ENCODE measurements at regions not wholly inside any gene's neighbourhood (a gene's known extent, or its start where the extent isn't known, plus 50 kb on each side); places are given as distances from the start of the nearest gene placed in this dataset.

DNA sequence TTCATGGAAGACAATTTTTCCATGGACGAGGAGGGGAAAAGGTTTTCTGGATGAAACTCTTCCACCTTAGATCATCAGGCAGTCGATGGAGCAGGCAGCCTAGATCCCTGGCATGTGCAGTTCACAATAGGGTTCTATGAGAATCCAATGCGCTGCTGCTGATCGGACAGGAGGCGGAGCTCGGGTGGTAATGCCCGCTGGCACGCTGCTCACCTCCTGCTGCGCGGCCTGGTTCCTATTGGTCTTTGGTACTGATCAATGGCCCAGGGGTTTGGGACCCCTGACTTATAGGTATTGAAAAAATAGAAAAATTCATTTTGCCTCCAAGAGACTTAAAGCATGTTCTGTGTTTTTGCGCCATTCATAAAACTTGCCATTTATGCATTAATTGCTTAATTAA, 793.9 kb upstream of the NR2F2 start:
- no peak for DNase-seq

DNA sequence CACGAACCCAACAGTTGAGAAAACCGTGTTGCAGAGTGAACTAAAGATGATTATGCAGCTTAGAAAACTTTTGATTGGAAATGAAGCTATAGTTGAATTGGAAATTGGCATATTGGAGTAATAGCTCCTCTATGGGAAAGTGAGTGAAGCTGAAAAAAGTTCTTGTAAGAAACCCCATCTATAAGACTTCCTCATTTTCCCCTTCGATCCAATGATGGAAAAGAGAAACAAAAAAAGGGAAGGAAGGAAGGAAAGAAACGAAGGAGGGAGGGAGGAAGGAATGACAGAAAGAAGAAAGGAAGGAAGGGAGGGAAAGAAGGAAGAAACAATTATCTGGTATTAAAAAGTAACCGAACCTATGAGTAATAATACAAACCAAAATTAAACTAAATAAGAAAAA, 791.8 kb upstream of the NR2F2 start:
- DNase-seq, result no peak

- no peak for DNase-seq
Observed at GRCh38 chr15:95541301-95541700, 789.2 kb upstream of the NR2F2 start.

DNA sequence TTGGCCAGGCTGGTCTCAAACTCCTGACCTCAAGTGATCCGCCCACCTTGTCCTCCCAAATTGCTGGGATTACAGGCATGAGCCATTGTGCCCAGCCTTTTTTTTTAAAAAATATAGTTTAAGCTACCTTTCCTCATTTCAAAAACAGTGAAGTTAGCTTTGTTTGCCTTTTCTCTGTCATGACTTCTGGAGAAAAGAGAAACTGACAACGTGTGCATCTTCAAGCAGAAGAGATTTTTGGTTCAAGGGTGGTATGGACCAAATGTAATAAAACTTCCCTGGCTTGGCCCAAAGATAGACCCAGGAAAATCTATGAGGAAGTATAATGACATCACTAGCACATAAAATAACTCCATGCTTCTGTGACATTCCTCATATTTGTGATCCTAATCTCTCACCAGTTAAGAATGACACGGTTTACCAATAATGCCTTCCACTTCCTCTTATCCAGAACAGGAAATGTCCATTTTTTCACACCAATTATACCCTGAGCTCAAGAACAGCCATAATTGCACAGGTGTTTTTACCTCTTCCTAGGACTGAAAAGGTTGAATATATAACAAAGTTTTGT, 781.2 kb upstream of the NR2F2 start:
- no peak for DNase-seq

GRCh38 chr15:95550702-95551101, 779.8 kb upstream of the NR2F2 start:
- DNase-seq, result no peak

GRCh38 chr15:95556225-95556624, 774.3 kb upstream of the NR2F2 start:
- DNase-seq, result no peak

DNA sequence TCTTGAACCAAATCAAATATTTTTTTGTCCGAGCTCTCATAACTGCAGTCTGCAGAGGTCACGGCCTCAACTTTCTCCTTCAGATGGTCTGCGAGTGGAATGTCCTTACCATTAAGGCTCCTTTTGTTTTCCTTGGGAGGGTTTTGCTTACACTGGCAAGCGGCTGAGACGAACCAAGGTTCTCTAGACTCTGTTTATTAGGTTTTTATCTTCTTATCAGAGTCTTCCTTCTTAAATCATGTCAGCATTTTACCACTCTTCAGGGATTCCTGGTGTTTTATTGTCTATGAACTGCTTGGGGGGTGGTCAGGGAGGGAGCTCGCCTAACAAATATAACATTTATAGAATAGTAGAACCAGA, 773.7 kb upstream of the NR2F2 start:
- DNase-seq, result no peak

DNA sequence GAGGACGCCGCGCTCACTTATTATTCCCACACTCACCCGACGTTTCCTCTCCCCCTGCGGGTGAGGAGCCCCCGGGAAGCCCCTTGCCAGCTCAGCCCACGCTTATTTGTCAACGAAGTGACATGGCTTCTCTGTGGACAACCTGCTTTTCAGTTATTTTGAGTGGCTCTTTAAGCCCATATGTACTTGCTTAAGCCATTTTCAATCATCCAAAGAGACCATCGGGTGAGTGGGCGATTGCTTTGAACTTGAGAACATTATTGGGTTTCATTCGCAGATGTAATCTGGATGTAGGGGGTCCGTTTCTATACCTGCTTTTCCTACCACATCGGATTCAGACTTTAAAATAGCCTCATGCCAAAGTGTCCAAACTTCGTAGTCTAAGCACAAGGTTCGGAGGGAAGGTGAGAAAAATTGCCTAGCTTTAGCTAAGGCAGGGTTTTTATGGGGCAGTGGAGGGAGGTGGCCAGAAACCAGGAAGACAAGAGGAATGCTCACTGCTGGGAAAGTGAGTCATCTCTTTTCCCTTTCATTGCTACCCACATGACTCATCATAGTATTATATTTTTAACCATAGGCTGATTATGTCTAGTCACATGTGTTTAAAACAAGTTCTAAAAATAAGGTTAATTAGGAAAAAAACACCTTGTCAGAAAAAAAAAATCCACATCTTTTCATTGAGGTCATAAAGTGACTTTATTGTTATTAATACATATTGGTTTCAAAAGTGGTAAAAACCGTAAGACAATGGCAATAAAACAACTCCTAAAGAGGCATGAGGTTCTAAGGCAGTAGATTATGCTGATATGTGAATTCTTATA, 773.1 kb upstream of the NR2F2 start:
- peak in 1 of 4 experiments; percentile 1 for DNase-seq

- DNase-seq, result no peak
Observed at GRCh38 chr15:95558131-95558530, 772.4 kb upstream of the NR2F2 start.

GRCh38 chr15:95558916-95559315, 771.6 kb upstream of the NR2F2 start:
- no peak for DNase-seq

GRCh38 chr15:95559875-95560394, 770.6 kb upstream of the NR2F2 start:
- no peak for DNase-seq

- no peak for DNase-seq
Observed at GRCh38 chr15:95561463-95561862, 769.0 kb upstream of the NR2F2 start.

GRCh38 chr15:95563634-95564033, 766.9 kb upstream of the NR2F2 start:
- DNase-seq, result no peak

GRCh38 chr15:95565016-95565600, 765.4 kb upstream of the NR2F2 start:
- no peak for DNase-seq

- no peak for DNase-seq
Observed at GRCh38 chr15:95565690-95566089, 764.8 kb upstream of the NR2F2 start.

DNA sequence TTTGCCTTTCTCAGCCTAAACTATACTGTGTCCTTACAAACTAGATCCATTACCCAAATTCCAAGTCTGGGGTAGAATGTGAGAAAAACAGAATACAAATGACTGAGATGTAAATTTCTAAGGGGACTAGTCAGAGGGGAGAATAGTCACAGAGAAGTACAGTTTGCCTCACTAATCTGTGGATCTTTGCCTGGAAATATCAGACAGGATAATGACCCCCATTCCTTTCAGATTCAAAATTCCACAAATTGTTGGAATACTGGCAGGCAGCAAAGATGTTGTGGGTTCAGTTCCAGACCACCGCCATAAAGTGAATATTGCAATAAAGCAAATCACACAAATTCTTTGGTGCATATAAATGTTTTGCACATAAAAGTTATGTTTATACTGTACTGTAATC, 762.8 kb upstream of the NR2F2 start:
- no peak for DNase-seq

- DNase-seq, result no peak
Observed at GRCh38 chr15:95574053-95574452, 756.4 kb upstream of the NR2F2 start.

GRCh38 chr15:95577927-95578326, 752.6 kb upstream of the NR2F2 start:
- DNase-seq, result no peak

DNA sequence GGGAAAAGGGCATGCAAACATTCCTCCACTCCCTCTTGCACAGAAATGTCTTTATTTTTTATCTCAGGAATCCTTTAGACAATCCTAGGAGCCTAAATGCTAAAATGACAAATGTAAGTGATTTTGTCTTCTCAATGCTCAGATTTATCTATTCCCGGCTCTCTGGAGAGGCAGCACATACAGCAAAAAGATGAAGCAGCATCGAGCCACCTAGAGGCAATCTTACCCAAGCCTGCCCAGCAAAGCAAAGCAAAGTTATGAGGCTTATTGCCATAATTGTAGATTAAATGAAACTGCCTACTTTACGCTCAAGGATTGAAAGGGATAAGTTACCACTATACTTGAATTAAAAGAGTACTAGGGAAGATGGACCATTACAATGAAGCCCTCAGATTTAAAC, 750.4 kb upstream of the NR2F2 start:
- no peak for DNase-seq

DNA sequence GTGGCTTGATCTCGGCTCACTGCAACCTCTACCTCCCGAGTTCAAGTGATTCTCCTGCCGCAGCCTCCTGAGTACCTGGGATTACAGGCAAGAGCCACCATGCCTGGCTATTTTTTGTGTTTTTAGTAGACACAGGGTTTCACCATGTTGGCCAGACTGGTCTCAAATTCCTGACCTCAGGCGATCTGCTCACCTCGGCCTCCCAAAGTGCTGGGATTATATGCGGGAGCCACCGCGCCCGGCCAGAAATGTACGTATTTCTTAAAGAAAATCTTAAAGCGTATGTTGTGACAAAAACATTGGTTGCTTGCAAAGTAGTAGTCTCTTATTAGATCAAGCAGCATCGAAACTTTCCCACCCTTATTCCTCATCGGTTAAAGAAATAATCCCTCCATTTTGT, 748.9 kb upstream of the NR2F2 start:
- DNase-seq, result no peak

GRCh38 chr15:95584088-95584487, 746.4 kb upstream of the NR2F2 start:
- no peak for DNase-seq

DNA sequence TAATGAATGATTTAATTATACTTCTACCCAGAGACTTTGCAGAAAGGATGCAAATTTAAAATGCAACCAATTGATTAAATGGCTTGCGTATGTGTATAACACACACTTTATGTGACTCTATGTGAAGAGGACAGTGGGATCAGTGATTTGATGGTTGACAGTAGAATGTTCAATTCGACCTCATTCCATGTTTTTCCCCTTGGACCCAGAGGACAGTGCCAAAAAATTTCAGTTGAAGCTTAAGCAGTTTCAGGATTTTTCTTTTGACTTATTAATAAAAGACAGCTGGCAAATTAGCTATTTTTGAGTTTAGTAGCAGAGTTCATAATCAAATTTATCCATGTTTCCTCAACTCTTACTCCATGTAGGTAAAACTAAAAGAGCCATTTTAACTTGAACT, 742.4 kb upstream of the NR2F2 start:
- no peak for DNase-seq

DNA sequence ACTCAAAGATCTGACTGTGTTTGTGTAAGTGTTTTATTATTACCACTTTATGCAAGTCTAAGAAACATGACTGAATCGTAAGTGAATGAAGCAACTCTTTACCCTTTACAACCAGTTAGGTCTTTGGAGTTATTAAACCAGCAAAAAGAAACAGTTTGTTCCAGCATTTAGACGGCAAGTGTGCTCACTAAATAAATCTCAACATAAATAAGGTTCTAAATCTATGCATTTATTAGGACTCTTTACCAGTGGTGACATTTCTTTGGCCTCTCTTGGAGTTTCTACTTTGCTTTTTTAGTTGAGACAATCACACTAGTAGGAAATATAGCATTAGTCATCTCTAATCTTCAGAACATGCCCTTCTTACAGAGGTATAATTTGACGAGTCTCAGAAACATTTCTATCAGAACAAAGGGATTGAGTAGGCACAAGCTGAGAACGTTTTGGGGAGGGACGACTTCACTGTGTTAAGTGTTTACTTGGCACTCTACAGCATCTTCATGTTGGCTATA, 739.9 kb upstream of the NR2F2 start:
- DNase-seq, result no peak

DNA sequence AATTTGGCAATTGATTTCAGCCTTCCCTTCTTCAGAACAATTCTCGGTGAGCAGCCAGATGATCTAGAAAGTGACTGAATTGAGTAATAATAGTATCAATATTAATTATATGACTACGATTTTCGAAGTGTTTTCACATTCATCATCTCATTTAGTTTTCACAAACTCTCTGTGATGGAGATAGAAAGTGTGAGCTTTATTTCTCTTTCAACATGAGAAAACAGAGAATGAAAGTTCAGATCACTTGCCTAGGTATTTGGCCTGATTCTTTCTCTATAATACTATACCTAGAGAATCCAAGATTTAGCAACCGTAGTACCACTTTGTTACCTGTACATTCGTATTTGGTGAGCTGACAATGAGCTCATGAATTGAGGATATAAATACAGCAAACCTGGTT, 739.2 kb upstream of the NR2F2 start:
- no peak for DNase-seq
